Caki2 (cell line): ENCODE measurements at regions not wholly inside any gene's neighbourhood (a gene's known extent, or its start where the extent isn't known, plus 50 kb on each side); places are given as distances from the start of the nearest gene placed in this dataset.

Experiments
- DNase-seq: peaks from one replicate; pipeline ENCODE4 v3.0.0-alpha.2; 2015; ENCODE audit warnings: low read depth
- in situ Hi-C: cut with HindIII; loops from 2 replicates; pipeline ENCODE4 v1.10.0; 2016; ENCODE audit warnings: low sequenced_read_pairs, low pct_unique_long_range_greater_than_20kb, mixed read lengths

- no peak for DNase-seq
- in situ Hi-C loops, result no loop called here
Observed at GRCh38 chr22:48151641-48152040, 1389.2 kb downstream of the TBC1D22A start.

GRCh38 chr22:48147831-48148230 is 1385.4 kb downstream of the TBC1D22A start:
- in situ Hi-C loops, result no loop called here
- DNase-seq, result no peak

- in situ Hi-C loops, result no loop called here
- DNase-seq, result no peak
Observed at GRCh38 chr22:48147404-48147803, 1385.0 kb downstream of the TBC1D22A start.

GRCh38 chr22:48146426-48146825 is 1384.0 kb downstream of the TBC1D22A start:
- in situ Hi-C loops, result no loop called here
- no peak for DNase-seq

GRCh38 chr22:48145738-48146137 is 1383.3 kb downstream of the TBC1D22A start:
- no peak for DNase-seq
- in situ Hi-C loops, result no loop called here

GRCh38 chr22:48144318-48144717 is 1381.9 kb downstream of the TBC1D22A start:
- in situ Hi-C loops, result no loop called here
- no peak for DNase-seq

GRCh38 chr22:48143856-48144255 is 1381.4 kb downstream of the TBC1D22A start:
- in situ Hi-C loops, result no loop called here
- DNase-seq, result no peak

- in situ Hi-C loops, result no loop called here
- no peak for DNase-seq
Observed at GRCh38 chr22:48142388-48142787, 1379.9 kb downstream of the TBC1D22A start.

- in situ Hi-C loops, result no loop called here
- DNase-seq, result no peak
Observed at GRCh38 chr22:48141301-48141700, 1378.9 kb downstream of the TBC1D22A start.

- no peak for DNase-seq
- in situ Hi-C loops, result no loop called here
Observed at GRCh38 chr22:48140261-48140813, 1377.9 kb downstream of the TBC1D22A start.

GRCh38 chr22:48139776-48140175 is 1377.3 kb downstream of the TBC1D22A start:
- DNase-seq, result no peak
- in situ Hi-C loops, result no loop called here

- no peak for DNase-seq
- in situ Hi-C loops, result no loop called here
Observed at GRCh38 chr22:48138855-48139254, 1376.4 kb downstream of the TBC1D22A start.

GRCh38 chr22:48138427-48138826 is 1376.0 kb downstream of the TBC1D22A start:
- in situ Hi-C loops, result no loop called here
- DNase-seq, result no peak

GRCh38 chr22:48137640-48138039 is 1375.2 kb downstream of the TBC1D22A start:
- in situ Hi-C loops, result no loop called here
- DNase-seq, result no peak

- no peak for DNase-seq
- in situ Hi-C loops, result no loop called here
Observed at GRCh38 chr22:48135592-48135991, 1373.1 kb downstream of the TBC1D22A start.

- DNase-seq, result no peak
- in situ Hi-C loops, result no loop called here
Observed at GRCh38 chr22:48125416-48125815, 1363.0 kb downstream of the TBC1D22A start.

GRCh38 chr22:48121984-48122383 is 1359.5 kb downstream of the TBC1D22A start:
- DNase-seq, result no peak
- in situ Hi-C loops, result no loop called here

GRCh38 chr22:48118654-48119053 is 1356.2 kb downstream of the TBC1D22A start:
- no peak for DNase-seq
- in situ Hi-C loops, result no loop called here

- in situ Hi-C loops, result no loop called here
- DNase-seq, result no peak
Observed at GRCh38 chr22:48116871-48117270, 1354.4 kb downstream of the TBC1D22A start.

GRCh38 chr22:48112687-48113521 is 1350.5 kb downstream of the TBC1D22A start:
- in situ Hi-C loops, result no loop called here
- DNase-seq, result peak; percentile 52
